Activated CD8-positive, alpha-beta memory T cell treated with anti-CD3 and anti-CD28 coated beads, Interleukin-2, amount 50 U/mL, for 24 hours (primary cell): ENCODE measurements at regions not wholly inside any gene's neighbourhood (a gene's known extent, or its start where the extent isn't known, plus 50 kb on each side); places are given as distances from the start of the nearest gene placed in this dataset.
"Not testable (repeated sequence)": the region's sequence is repeated elsewhere in the genome, so short reads cannot be mapped to it uniquely, and the experiment has no call there.

Experiments used
- DNase-seq: peaks from one replicate; pipeline ENCODE4 v3.0.0-alpha.2; 2020; ENCODE audit errors: extremely low read depth

DNA sequence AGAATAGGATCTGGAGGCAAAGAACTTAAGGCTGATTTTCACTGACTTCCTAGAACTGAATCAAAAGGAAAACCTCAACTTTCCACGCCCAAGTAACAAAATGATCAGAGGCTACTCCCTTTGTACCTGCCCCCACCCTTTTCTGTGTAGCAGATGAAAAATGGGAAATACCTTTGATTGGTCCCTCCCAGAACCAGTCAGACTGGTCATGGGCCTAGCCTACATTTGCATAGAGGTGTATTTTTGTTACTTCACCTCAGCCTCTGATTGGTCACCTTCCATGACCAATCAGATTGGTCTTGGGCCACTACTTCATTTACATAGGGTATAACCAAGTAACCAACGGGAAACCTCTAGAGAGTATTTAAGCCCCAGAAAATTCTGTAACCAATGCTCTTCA, 1553.5 kb upstream of the C9orf72 start:
- DNase-seq: no peak

DNA sequence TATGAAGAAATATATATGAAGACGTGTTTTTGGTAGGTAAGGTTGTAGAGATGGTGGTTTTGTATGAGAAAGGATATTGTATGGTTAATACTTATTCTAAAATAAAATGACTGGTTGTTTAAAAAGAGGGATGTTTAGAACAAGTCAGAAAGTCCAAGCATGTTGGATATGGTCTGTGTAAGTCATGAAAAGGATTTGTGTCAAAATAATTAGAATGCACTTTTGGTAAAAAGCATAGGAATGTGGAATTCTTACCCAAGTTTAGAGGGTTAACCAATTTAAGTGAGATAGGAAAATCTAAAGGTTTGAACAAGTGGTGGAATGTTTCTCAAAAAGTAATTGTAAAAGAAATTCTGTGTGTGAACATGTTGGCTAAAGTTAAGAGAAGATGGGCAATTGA, 1556.5 kb upstream of the C9orf72 start:
- no peak for DNase-seq

DNA sequence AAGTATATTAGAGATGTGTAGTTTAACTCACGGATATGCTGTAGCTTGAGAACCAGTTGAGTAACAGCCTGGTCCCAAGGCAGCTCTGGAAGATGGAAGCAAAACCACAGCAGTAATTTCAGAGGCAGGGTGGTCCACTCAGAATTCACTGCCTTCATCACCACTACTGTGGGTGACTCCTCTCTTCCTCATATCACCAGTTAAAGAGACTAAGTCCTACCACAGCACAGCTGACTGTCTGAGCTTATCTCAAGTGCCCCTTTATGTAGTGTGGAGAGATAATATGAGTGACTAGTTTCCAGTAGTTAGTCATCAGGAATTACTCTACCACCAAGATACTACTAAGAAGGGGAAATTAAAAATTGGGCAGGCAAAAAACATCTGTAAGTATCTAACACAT, 1571.2 kb upstream of the C9orf72 start:
- no peak for DNase-seq

DNA sequence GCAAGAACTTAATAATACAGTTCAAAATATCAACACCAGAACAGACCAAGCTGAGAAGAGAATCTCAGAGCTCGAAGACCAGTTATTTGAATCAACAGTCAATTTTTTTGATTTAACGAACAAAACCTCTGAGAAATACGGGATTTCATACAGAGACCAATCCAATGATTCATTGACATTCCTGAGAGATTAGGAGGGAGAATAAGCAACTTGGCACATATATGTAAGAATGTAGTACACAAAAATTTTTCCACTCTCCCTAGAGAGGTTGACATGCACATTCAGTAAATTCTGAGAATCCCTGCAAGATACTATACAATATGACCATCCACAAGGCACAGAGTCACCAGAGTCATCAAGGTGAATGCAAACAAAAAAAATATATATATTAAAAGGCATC, 1577.3 kb upstream of the C9orf72 start:
- no peak for DNase-seq

DNA sequence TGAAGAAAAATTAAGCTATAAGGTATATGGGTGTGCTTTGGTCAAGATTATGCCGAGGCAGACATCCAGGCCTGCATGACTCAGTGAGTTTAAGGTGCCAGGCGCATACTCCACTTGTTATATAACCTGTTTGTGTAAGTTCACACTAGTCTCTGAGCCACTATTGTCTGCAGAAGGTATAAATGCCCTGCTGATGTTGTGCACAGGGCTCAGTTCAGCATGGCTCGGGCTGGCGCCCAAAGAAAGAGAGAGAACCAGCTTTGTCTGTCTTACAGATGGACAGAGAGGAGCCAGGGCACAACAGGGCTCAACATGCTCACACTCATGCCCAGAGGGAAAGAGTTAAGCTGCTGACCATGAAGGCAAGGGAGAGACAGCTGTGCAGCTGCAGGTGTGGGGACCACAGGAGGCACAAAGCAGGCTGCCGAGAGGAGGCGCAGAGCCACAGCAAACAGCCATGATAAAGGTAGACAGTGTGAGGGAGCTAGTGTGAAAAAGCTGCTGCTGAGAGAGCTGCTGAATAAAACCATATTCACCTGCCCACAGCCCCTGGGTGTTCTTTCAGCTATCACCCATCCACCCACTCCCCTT, 1587.6 kb upstream of the C9orf72 start:
- no peak for DNase-seq

DNA sequence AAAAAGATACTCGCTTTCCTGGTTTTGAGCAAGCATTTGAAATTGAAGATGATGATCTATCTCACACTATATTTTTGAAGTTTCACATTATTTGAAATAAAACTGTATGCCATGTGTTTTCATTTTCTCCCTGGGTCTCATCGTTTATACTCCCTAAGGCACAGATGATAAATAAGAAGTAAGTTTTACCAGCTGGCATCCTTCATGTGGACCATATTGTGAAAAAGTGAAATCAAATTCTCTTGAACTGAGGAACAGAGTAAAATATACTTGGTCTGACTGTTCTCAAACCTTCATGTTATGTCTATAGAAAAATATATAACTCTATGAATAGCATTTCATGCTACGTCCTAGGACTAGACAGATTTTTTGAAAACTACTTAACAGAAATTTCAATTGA, 1600.9 kb upstream of the C9orf72 start:
- no peak for DNase-seq

DNA sequence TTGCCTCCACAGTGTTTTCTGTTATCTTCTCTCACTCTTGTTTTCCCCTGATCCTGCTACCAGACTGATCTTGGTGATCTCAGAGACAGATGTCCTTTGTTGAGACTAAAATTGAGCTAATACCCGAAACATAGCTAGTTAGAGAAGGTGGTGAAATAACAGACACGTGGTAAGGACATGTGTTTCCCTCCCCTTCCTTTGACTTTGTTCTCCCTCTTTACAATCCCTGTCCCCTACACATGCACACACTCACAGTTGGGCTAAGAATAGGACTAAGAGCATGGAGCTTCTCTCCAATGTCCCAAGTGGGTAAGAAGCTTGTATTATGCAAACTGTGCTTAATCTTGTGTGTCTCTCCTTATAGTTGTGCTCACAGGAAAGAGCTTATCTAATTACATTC, 1603.0 kb upstream of the C9orf72 start:
- DNase-seq: no peak

DNA sequence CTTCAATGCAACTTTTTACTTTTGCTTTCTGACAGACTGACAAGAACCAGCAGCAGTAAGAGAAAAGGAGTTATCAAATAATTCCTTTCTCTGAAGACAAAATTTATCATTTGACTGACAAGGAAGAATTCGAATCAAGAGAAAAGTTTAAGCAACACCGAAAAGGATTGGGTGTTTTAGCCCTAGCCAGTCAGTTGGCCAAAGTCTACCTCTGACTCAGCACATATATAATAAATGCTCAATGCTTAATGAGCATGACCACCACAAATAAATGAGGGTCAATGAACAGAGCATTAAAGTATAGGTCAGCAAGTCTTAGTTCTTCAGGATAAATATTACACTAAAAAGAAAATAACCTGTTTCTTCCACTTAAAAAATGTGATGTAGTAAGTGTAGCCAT, 1603.5 kb upstream of the C9orf72 start:
- no peak for DNase-seq

DNA sequence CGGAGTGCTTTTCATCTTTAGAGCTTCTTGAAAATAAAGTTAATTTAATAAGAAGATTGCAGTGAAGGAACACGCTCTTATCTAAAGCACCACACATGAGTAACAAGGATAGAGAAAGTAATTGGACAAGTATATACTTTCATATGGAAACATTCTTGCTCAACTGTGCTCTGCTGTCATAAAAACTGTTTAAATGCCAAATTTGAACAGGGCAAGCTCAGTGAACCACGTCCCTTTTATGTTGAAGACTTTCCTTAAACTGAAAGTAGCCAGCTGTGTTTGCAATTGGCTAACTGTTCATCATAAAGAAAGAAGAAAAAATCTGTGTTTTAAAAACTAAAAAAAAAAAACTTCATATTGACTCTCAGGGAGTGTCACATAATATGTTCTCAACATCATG, 1610.7 kb upstream of the C9orf72 start:
- DNase-seq: no peak

DNA sequence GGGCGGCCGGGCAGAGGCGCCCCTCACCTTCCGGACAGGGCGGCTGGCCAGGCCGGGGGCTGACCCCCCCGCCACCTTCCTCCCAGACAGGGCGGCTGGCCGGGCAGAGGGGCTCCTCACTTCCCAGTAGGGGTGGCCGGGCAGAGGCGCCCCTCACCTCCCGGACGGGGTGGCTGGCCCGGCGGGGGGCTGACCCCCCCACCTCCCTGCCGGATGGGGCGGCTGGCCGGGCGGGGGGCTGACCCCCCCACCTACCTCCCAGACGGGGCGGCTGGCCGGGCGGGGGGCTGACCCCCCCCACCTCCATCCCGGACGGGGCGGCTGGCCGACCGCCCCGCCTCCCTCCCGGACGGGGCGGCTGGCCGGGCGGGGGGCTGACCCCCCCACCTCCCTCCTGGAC, 1615.5 kb upstream of the C9orf72 start:
- DNase-seq: not testable (repeated sequence)

DNA sequence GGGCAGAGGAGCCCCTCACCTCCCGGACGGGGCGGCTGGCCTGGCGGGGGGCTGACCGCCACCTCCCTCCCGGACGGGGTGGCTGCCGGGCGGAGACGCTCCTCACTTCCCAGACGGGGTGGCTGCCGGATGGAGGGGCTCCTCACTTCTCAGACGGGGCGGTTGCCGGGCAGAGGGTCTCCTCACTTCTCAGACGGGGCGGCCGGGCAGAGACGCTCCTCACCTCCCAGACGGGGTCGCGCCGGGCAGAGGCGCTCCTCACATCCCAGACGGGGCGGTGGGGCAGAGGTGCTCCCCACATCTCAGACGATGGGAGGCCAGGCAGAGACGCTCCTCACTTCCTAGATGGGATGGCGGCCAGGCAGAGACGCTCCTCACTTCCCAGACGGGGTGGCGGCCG, 1615.9 kb upstream of the C9orf72 start:
- not testable (repeated sequence) for DNase-seq

DNA sequence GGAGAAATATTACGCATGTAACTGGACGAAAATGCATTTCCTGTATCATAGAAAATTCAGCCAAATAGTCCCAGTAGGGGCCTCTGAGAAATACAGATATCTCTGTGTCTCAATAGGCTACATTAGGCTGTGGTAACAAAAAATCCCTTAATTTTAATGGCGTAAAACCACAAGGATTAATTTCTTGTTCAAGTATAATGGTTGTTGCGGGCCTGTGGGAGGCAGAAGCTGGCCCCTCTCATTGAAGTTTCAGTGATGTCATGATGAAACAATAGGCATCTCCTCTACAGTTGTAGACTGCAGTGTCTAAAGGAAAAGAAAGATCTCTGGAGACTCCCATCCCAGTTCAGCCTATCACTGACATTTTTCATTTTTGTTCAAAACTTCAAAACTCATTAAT, 1625.6 kb upstream of the C9orf72 start:
- DNase-seq: no peak

DNA sequence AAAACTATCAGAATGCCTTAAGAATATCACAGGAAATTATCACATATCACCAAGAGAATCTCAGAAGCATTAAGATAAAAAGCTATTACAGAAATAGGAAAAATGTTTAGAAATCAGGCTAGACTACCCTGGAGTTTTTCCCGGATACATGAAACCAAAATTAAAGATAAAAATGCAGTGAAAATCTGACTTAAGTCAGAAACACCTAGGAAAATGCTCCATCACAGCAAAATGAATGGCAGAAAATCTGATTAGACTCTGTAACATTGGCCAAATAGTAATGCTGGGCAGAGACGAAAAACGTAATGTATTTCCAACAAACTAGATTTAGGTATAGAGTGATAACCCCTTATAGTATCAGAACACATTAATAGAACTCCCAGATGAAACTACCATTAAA, 1626.7 kb upstream of the C9orf72 start:
- no peak for DNase-seq

DNA sequence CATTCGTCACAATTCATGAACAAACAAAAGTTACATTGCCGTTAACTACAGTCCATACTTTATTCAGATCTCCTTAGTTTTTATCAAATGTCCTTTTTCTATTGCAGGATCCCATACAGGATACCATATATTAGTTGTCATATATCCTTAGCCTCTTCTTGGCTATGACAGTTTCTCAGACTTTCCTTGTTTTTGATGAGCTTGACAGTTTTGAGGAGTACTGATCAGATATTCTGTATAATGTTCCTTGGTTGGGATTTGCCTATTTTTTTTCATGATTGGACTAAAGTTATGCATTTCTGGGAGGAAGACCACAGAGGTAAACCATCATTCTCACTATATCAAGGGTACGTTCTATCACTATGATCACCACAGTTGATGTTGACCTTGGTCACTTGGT, 1627.4 kb upstream of the C9orf72 start:
- no peak for DNase-seq

DNA sequence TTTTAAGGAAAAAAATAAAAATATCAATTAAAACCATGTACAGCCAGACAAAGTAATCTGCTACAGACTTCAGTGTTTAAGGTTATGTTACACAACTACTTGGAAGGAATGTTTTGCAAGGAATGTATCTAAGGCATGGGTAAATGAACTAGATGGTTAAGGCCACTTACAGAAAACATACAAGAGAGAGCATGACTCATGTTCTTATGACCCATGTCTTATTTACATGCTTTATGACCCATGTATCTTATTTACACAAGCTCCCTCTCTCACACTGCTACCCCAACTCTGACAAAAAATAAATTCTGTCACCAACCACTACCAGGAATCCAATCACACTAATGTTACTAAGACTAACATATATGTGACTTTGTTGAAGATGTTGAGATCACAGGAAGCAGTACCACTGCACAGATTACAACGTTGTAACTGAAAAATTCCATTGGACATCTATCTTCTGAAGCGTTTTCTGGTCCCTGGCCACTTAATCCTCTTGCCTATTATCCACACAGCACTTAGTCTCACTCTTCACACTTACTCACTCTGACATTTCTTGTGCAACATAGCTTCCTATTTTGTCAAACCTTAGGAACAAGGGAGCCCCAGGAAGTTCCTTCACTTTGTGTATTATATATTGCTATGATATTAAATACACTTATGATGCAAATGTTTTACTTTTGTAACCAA, 1630.1 kb upstream of the C9orf72 start:
- DNase-seq: no peak

DNA sequence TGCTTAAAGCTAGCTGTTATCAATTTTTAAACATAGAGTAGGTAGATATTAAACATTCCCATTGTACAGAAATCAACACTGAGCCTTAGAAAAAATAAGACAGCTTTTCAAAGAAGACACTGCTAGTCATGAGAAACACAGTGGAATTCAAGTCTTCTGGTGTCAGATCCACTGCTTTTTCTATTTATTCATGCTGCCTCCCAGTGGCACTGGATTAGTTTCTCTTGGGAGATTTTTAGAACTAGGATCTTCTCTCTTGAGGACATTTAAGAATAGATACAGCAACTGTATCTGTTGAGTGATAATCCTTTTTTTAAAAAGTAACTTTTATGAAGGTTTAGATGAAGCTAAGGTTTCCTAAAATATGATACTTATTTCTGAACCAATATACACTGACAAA, 1635.4 kb upstream of the C9orf72 start:
- DNase-seq: no peak

DNA sequence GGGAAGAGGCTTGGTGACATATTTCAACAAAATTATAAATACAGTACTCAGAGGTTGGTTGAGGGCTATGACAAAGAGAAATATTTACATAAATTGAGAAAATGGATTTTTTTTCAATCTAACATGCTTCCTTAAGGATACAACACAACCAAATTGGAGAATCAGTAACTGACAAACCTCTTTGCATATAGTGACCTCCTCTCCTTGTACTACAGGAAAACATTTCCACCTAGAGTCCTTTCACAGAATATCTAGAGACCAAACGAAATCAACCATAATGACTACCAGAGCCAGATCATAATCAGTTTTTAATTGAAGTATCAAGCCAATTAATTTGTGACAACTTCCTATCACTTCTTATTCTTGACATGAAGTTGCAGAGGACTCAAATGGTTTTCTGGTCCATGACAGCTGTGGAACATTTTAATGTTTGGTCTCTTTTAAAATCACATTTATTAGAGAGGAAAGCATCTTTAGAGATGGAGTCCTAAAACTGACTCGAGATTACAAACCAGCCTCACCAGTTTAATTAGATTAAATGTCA, 1636.5 kb upstream of the C9orf72 start:
- no peak for DNase-seq

DNA sequence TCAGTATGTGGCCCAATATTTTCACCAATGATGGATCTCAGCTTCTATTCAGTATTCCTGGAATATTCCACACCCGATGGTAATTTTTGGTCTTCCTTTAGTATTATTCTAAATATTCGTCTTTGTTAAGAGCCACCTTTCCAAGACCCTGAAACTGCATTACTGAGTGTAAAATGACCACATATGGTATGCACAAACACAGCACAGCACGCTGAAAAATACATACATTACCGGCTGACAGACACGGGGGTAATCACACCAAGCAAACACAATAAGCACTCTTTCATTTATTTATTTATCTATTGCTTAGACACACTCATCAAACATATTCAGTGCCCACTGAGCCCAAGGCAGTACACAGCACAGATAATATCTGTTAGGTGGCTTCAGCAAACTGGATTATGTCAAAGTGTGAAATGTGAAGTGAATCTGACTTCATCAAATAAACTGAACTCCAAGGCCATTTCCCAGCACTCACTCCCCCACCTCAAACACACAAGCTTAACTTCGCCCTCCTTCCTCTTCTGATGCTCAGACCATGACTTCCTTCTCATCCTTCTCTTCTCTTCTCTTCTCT, 1637.8 kb upstream of the C9orf72 start:
- no peak for DNase-seq

DNA sequence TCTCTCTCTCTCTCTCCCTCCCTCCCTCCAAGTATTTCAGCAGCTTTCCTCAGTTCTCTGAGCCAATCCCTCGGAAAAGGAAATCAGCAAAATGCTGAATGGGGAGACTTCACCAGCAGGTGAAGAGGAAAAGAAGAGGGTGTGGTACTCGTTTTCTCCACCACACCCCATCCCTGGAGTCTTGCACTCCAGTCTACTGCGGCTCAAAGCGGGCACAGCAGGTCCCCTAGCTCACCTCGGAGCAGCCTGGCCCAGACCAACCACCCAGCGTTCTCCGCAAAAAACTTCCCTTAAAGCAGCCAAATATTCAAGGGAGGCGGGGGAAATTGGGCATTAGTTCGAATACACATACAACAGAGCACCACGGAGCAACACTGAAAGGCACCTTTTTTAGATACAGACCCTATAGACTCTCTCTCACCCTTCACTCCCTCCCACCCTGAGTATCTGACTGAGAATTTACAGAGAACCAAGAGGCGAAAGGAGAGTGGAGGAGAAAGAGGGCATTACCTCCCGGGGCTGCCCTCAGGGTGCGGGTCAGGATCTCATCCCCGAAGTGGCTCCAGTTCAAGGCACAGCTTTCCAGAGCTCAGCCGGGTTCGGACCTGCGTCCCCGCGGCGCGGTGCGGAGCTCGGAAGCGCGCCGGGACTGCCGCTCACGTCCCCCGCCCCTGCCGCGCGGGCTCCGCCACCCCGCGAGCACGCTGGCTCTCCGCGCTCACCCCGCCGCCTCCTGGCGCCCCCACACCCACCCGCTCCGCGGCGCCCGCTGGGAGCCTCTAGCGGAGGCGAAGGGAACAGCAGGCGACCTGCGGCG, 1638.5 kb upstream of the C9orf72 start:
- no peak for DNase-seq

DNA sequence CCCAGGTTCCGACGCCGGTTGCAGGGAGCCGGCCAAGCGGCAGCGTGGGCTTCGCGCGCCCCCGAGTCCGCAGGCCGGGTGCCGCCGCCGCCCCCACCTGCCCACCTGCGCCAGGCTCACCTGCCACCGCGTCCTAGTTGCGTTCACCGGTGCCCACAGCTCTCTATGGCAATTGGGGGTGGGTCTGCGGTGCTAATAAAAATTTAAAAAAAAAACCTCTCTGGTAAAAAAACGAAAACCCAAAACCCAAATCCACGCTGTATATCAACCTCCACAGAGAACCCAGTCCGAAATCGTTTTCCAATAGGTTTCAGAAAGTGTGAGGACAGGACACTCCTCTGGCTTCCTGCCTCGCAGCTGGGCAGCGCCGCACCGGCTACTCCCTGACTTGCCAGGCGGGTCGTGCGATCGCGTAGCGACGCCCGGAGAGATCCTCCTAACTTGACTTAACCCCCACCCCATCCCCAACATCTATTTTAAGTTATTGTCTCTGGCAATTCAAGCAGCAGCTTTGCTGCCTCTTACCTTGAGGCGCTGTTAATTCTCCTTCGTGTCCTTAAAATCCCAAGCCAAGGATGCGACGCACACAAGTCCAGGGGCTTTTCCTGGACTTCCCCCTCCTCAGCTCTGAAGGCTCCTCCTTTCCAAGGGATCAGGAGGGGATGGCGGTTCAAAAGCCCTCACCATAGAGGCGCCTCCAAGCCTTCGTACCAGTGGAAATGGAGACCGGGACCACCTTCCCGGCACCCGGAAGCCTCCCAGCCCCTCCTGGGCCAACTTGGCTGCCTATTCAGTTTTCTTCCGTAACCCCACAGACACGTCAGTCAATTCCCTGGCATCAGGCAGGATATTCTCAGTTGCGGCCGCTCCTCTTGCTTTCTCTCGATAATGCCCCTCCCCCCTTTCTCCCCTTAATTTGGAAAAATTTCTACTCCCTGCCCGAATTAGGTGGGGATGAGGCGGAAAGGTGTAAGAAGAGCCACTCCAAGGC, 1639.4 kb upstream of the C9orf72 start:
- DNase-seq: no peak

DNA sequence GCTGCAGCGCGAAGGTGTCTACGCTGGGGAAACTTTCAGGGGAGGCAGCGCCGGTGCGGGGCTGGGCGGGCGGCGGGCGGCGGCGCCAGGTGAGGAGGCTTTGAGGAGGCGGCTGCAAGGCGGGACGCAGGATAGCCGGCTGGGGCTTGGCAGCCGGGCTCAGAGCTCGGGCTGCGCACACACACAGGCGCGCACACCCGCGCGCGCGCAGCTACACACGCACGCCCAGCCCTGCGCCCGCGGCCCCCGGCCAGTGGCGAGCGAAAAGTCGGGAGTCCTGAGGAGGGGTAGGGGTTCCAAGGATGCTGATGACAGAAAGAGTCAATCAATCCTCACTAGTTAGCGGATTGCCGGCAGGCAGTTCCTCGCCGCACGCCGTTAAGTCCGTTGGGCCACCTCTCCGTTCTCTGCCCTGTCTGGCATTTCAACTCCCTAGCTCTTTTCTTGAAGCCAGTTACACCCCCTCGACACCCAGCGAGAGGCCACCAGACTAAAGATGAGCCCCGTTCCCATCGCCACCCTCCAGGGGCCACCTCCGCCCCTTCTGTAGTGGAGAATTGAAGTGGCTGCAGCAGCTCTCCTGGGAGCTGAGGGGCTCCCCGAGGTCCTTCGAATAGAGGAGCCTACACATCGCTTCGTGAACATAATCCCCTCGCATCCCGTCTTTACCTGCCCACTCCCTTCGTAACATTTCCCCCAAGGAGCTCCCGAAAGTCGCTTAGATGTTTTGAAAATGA, 1640.3 kb upstream of the C9orf72 start, which contains the start of gene LINGO2:
LINGO2 (minus strand) TSS at position 185 of the 737 bp plus-strand sequence.
- no peak for DNase-seq
